MM.1S (cell line): ENCODE measurements at regions not wholly inside any gene's neighbourhood (a gene's known extent, or its start where the extent isn't known, plus 50 kb on each side); places are given as distances from the start of the nearest gene placed in this dataset.

Experiments used
- EZH2 ChIP-seq: fragments of 300-600 bp; sonication (generic); optimal IDR thresholded peaks from 2 replicates; pipeline ENCODE3; 2017; ENCODE audit warnings: low read depth, mild to moderate bottlenecking, antibody characterized with exemption, low read length, mixed read lengths
- EZH2phosphoT487 ChIP-seq: fragments of 300-600 bp; sonication (generic); IDR thresholded peaks from 2 replicates; pipeline ENCODE4 v1.6.1; 2018; ENCODE audit warnings: antibody characterized with exemption, low read length
- TF ChIP-seq, protein P1 (sequence below): fragments of 300-600 bp; sonication (generic); IDR thresholded peaks from 2 replicates; pipeline ENCODE4 v1.5.1; 2016; ENCODE audit warnings: antibody characterized with exemption, low read length, mixed read lengths

DNA sequence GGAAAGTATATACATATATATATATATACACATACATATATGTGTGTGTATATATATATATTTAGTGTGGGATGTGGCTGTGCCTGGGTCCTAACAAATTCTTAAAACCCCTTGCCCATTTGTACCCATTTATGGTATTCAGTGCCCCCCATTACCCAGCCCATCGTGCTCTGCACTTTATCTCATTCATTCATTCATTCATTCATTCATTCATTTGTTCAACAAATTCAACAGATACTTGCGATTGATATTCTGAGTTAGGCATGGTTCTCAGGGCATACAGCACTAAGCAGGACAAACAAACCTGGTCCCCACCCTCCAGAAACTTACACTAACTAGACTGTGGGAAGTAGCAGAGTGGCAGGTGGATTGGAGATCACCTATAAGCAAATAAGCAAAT lies 56.6 kb upstream of the LMO2 start:
- TF ChIP-seq, protein P1, sequence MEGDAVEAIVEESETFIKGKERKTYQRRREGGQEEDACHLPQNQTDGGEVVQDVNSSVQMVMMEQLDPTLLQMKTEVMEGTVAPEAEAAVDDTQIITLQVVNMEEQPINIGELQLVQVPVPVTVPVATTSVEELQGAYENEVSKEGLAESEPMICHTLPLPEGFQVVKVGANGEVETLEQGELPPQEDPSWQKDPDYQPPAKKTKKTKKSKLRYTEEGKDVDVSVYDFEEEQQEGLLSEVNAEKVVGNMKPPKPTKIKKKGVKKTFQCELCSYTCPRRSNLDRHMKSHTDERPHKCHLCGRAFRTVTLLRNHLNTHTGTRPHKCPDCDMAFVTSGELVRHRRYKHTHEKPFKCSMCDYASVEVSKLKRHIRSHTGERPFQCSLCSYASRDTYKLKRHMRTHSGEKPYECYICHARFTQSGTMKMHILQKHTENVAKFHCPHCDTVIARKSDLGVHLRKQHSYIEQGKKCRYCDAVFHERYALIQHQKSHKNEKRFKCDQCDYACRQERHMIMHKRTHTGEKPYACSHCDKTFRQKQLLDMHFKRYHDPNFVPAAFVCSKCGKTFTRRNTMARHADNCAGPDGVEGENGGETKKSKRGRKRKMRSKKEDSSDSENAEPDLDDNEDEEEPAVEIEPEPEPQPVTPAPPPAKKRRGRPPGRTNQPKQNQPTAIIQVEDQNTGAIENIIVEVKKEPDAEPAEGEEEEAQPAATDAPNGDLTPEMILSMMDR: no peak
- TF ChIP-seq EZH2phosphoT487 (no peak), EZH2 (no peak)
